Epithelial cell of prostate (primary cell): ENCODE measurements at regions not wholly inside any gene's neighbourhood (a gene's known extent, or its start where the extent isn't known, plus 50 kb on each side); places are given as distances from the start of the nearest gene placed in this dataset.
"Not testable (repeated sequence)": the region's sequence is repeated elsewhere in the genome, so short reads cannot be mapped to it uniquely, and the experiment has no call there.

Experiments
- DNase-seq: peaks from one replicate; pipeline ENCODE4 v3.0.0-alpha.2; 2011; ENCODE audit warnings: low read depth, low spot score
- H3K27ac ChIP-seq: fragments of 450-650 bp; 2 replicates; pipeline ENCODE4 v1.5.1; 2017; ENCODE audit warnings: mild to moderate bottlenecking

- H3K27ac ChIP-seq: no peak overlapping the region
Observed at GRCh38 chr3:147244397-147244796, 161.9 kb downstream of the ZIC4 start.

GRCh38 chr3:147240581-147240980 is 165.8 kb downstream of the ZIC4 start:
- DNase-seq: no peak
- H3K27ac ChIP-seq: no peak overlapping the region

More at GRCh38 chr3:147244397-147244796, 161.9 kb downstream of the ZIC4 start:
- no peak for DNase-seq

GRCh38 chr3:147237991-147238390 is 168.4 kb downstream of the ZIC4 start:
- H3K27ac ChIP-seq: no peak overlapping the region
- DNase-seq: no peak

GRCh38 chr3:147231980-147232379 is 174.4 kb downstream of the ZIC4 start:
- not testable (repeated sequence) for DNase-seq, H3K27ac ChIP-seq

- no peak for DNase-seq
- no peak overlapping the region for H3K27ac ChIP-seq
Observed at GRCh38 chr3:147231111-147231510, 175.2 kb downstream of the ZIC4 start.

GRCh38 chr3:147222291-147222690 is 184.1 kb downstream of the ZIC4 start:
- DNase-seq: no peak
- no peak overlapping the region for H3K27ac ChIP-seq

GRCh38 chr3:147218965-147219364 is 187.4 kb downstream of the ZIC4 start:
- no peak for DNase-seq
- H3K27ac ChIP-seq: no peak overlapping the region

GRCh38 chr3:147216143-147216673 is 190.1 kb downstream of the ZIC4 start:
- no peak for DNase-seq
- H3K27ac ChIP-seq: no peak overlapping the region

GRCh38 chr3:147215660-147216059 is 190.7 kb downstream of the ZIC4 start:
- no peak for DNase-seq
- H3K27ac ChIP-seq: no peak overlapping the region

GRCh38 chr3:147213633-147214032 is 192.7 kb downstream of the ZIC4 start:
- no peak for DNase-seq
- H3K27ac ChIP-seq: no peak overlapping the region

GRCh38 chr3:147210676-147211075 is 195.7 kb downstream of the ZIC4 start:
- no peak overlapping the region for H3K27ac ChIP-seq
- no peak for DNase-seq

- no peak overlapping the region for H3K27ac ChIP-seq
- no peak for DNase-seq
Observed at GRCh38 chr3:147201086-147201485, 205.3 kb downstream of the ZIC4 start.

- DNase-seq: no peak
Observed at GRCh38 chr3:147200545-147200944, 205.8 kb downstream of the ZIC4 start.

GRCh38 chr3:147197739-147198138 is 208.6 kb downstream of the ZIC4 start:
- no peak overlapping the region for H3K27ac ChIP-seq
- no peak for DNase-seq

More at GRCh38 chr3:147200545-147200944, 205.8 kb downstream of the ZIC4 start:
- H3K27ac ChIP-seq: no peak overlapping the region

- no peak overlapping the region for H3K27ac ChIP-seq
- no peak for DNase-seq
Observed at GRCh38 chr3:147195887-147196286, 210.5 kb downstream of the ZIC4 start.

GRCh38 chr3:147191795-147192385 is 214.5 kb downstream of the ZIC4 start:
- no peak overlapping the region for H3K27ac ChIP-seq
- peak; percentile 0 for DNase-seq

- DNase-seq: no peak
- H3K27ac ChIP-seq: no peak overlapping the region
Observed at GRCh38 chr3:147189016-147189415, 217.3 kb downstream of the ZIC4 start.

GRCh38 chr3:147187687-147188086 is 218.7 kb downstream of the ZIC4 start:
- DNase-seq: no peak
- no peak overlapping the region for H3K27ac ChIP-seq

GRCh38 chr3:147185781-147186180 is 220.6 kb downstream of the ZIC4 start:
- H3K27ac ChIP-seq: no peak overlapping the region
- DNase-seq: no peak

- H3K27ac ChIP-seq: no peak overlapping the region
- no peak for DNase-seq
Observed at GRCh38 chr3:147184794-147185193, 221.5 kb downstream of the ZIC4 start.

GRCh38 chr3:147173257-147173656 is 233.1 kb downstream of the ZIC4 start:
- no peak for DNase-seq
- no peak overlapping the region for H3K27ac ChIP-seq

GRCh38 chr3:147162743-147163142 is 243.6 kb downstream of the ZIC4 start:
- no peak overlapping the region for H3K27ac ChIP-seq
- no peak for DNase-seq
